Spleen (tissue), 7 donors: ENCODE measurements at regions not wholly inside any gene's neighbourhood (a gene's known extent, or its start where the extent isn't known, plus 50 kb on each side); places are given as distances from the start of the nearest gene placed in this dataset.

Experiments used
- CTCF ChIP-seq, 11 experiments: fragments of 200-600 bp in 7 of 11; fragments of 450-650 bp in 4 of 11; sonication (generic) in 4 of 11; IDR thresholded peaks in 8 of 11; conservative IDR thresholded peaks in 3 of 11; 1 replicate in 7 of 11; 2 replicates in 4 of 11; pipeline versions ENCODE4 v1.4.0 to v1.8.0; 2016 to 2021; ENCODE audit warnings: antibody characterized with exemption in 11 of 11, inconsistent platforms in 4 of 11, mild to moderate bottlenecking in 1 of 11
- POLR2A ChIP-seq, 3 donors: fragments of 450-650 bp; IDR thresholded peaks; one replicate each; pipeline ENCODE4 v1.5.1; 2017; ENCODE audit warnings: antibody characterized with exemption in 3 of 3, mild to moderate bottlenecking in 1 of 3
- POLR2AphosphoS5 ChIP-seq, 3 donors: sonication (generic); formaldehyde crosslinking; IDR thresholded peaks; one replicate each; pipeline ENCODE4 v1.5.1; 2017; ENCODE audit warnings: antibody characterized with exemption in 3 of 3
- donor health status: DM: no; HTN: no; CAD: no; lungs with moderate emphysema.
- donor health status: DM: no; HTN: no; CAD: no.
- donor health status: DM: no; HTN: no; CAD: no.

- TF ChIP-seq POLR2AphosphoS5 (IDR thresholded peaks at IDR 0.05) = no peak
- no peak for TF ChIP-seq CTCF (IDR thresholded peaks at IDR 0.05 in 8 of 11, conservative IDR thresholded peaks at IDR 0.05 in 3 of 11)
- no peak for TF ChIP-seq POLR2A (IDR thresholded peaks at IDR 0.05)
These were observed 171.4 kb upstream of the PPP2R2D start for GRCh38 chr10:131729361-131729760.
